Nephron (organoid): ENCODE measurements at regions not wholly inside any gene's neighbourhood (a gene's known extent, or its start where the extent isn't known, plus 50 kb on each side); places are given as distances from the start of the nearest gene placed in this dataset.
A peak's percentile ranks its signal among the peaks of the same experiment; 100 is the strongest.

Experiments used
- H3K27ac Mint-ChIP-seq, 3 experiments: 2 replicates each; pipeline ENCODE4 v1.8.0; 2020; ENCODE audit warnings: mixed read lengths in 3 of 3, mild to moderate bottlenecking in 2 of 3, moderate library complexity in 1 of 3
- H3K27me3 Mint-ChIP-seq: 2 replicates; pipeline ENCODE4 v1.8.0; 2021; ENCODE audit warnings: low read depth, mild to moderate bottlenecking, moderate library complexity, mixed read lengths
- H3K36me3 Mint-ChIP-seq: 2 replicates; pipeline ENCODE4 v1.8.0; 2020; ENCODE audit warnings: low read depth, mixed read lengths
- H3K4me1 Mint-ChIP-seq: 2 replicates; pipeline ENCODE4 v1.8.0; 2020; ENCODE audit warnings: mixed read lengths
- H3K4me3 Mint-ChIP-seq, 3 experiments: 2 replicates each; pipeline ENCODE4 v1.8.0; 2020; ENCODE audit warnings: mild to moderate bottlenecking in 3 of 3, mixed read lengths in 3 of 3, moderate library complexity in 2 of 3
- H3K9me3 Mint-ChIP-seq: 2 replicates; pipeline ENCODE4 v1.8.0; 2020; ENCODE audit warnings: mixed read lengths
- TF ChIP-seq, protein P1 (sequence below), 3 experiments: fragments of 200-600 bp; sonication (generic); IDR thresholded peaks; one replicate each; pipeline ENCODE4 v1.5.0; 2021; ENCODE audit warnings: antibody characterized with exemption in 3 of 3; ENCODE audit not compliant: unreplicated experiment in 3 of 3

DNA sequence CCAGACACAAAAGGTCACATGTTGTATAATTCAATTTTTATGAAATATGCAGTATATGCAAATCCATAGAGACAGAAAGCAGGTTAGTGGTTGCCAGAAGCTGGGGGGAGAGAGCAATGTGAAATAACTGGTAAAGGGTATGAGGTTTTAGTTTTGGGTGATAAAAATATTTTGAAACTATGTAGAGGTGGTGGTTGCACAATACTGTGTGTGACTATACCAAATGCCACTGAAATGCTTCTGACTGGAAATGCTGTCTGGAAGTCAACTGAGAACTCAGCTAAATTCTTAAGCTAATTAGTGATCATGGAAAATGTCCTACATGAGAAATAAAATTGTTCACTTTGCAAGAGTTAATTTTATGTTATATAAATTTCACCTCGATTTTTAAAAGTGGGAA lies 65.3 kb upstream of the RXFP2 start:
- Mint-ChIP-seq H3K27ac (no peak overlapping the region), H3K9me3 (peaks cover 17% of the 10 kb centered on the region), H3K27me3 (no peaks in the 10 kb centered on the region), H3K4me1 (peaks cover 4% of the 10 kb centered on the region), H3K4me3 (no peak overlapping the region), H3K36me3 (no peaks in the 10 kb centered on the region)
- TF ChIP-seq, protein P1, sequence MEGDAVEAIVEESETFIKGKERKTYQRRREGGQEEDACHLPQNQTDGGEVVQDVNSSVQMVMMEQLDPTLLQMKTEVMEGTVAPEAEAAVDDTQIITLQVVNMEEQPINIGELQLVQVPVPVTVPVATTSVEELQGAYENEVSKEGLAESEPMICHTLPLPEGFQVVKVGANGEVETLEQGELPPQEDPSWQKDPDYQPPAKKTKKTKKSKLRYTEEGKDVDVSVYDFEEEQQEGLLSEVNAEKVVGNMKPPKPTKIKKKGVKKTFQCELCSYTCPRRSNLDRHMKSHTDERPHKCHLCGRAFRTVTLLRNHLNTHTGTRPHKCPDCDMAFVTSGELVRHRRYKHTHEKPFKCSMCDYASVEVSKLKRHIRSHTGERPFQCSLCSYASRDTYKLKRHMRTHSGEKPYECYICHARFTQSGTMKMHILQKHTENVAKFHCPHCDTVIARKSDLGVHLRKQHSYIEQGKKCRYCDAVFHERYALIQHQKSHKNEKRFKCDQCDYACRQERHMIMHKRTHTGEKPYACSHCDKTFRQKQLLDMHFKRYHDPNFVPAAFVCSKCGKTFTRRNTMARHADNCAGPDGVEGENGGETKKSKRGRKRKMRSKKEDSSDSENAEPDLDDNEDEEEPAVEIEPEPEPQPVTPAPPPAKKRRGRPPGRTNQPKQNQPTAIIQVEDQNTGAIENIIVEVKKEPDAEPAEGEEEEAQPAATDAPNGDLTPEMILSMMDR (IDR thresholded peaks at IDR 0.05; ENCODE audit: unreplicated experiment in 3 of 3): no peak

DNA sequence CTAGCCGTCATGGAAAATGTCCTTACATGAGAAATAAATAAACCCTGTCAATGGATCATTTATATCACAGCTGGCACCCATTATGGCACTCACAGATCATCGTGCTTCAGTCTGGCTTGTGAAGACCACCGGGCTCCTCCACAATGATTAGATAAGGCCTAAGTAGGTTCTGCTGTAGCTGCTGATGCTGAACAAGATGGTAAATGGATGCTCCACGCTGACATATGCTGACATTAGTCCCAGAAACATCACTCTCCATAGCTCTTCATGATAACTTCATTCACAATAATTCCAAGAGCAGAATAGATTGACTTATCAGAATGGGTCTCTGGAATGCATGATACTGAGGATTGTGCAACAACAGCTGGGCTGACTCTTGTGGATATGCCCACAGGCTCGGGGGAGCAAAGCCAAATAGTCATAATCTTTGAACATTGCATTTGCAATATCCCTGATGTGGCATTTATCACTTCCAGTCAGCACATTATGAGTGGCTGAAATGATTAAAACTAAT lies 63.8 kb upstream of the RXFP2 start:
- Mint-ChIP-seq H3K27me3 (no peaks in the 10 kb centered on the region), H3K4me1 (peaks cover 4% of the 10 kb centered on the region), H3K9me3 (peaks cover 10% of the 10 kb centered on the region), H3K4me3 (no peak overlapping the region), H3K36me3 (no peaks in the 10 kb centered on the region), H3K27ac (peak overlapping the region in 1 of 3 experiments; percentile 1)
- TF ChIP-seq, protein P1 (IDR thresholded peaks at IDR 0.05; ENCODE audit: unreplicated experiment in 3 of 3): no peak

DNA sequence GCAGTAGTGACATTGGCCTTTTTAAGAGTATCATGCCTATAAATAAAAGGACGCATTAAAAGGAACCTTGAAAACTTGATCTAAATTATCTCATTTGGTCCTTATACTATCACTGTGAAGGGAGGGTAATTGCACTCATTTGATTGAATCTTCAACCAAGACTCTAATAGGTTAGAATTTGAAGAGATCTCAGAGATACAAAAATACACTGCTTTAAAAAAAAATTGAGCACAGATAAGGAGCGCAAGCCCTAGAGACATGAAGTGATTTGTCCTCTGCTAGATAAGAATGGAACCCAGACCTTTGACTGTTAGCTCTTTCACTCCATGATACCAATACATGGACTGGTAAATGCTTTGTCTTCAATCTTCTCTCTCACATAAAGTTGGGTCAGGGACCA lies 58.2 kb upstream of the RXFP2 start:
- H3K36me3 Mint-ChIP-seq: no peaks in the 10 kb centered on the region
- H3K9me3 Mint-ChIP-seq: peaks cover 2% of the 10 kb centered on the region
- no peak overlapping the region for H3K27ac Mint-ChIP-seq
- H3K4me3 Mint-ChIP-seq: no peak overlapping the region
- H3K4me1 Mint-ChIP-seq: no peaks in the 10 kb centered on the region
- TF ChIP-seq, protein P1 (IDR thresholded peaks at IDR 0.05; ENCODE audit: unreplicated experiment in 3 of 3): no peak
- no peaks in the 10 kb centered on the region for H3K27me3 Mint-ChIP-seq

DNA sequence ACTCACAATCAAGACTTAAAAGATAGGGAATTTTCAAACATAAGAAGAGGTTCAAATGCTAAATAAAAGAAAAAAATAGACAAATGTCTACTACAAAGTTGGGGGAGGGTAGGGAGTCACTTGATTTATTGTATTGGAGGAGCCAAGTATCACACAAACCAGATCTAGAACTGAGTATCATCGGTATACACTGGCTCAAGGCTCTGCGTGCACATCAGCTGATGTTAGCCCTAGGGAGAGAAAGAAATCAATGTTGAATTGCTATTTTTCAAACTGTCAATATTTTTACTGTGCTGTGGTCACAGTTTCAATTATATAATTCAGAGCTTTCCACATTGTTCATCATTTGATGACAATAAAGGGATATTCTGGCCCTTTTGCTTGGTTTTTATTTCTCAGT lies 54.9 kb upstream of the RXFP2 start:
- Mint-ChIP-seq H3K36me3 (no peaks in the 10 kb centered on the region), H3K27me3 (no peaks in the 10 kb centered on the region), H3K4me1 (peaks cover 9% of the 10 kb centered on the region), H3K9me3 (peaks cover 1% of the 10 kb centered on the region), H3K27ac (no peak overlapping the region), H3K4me3 (no peak overlapping the region)
- TF ChIP-seq, protein P1 (IDR thresholded peaks at IDR 0.05; ENCODE audit: unreplicated experiment in 3 of 3): no peak

DNA sequence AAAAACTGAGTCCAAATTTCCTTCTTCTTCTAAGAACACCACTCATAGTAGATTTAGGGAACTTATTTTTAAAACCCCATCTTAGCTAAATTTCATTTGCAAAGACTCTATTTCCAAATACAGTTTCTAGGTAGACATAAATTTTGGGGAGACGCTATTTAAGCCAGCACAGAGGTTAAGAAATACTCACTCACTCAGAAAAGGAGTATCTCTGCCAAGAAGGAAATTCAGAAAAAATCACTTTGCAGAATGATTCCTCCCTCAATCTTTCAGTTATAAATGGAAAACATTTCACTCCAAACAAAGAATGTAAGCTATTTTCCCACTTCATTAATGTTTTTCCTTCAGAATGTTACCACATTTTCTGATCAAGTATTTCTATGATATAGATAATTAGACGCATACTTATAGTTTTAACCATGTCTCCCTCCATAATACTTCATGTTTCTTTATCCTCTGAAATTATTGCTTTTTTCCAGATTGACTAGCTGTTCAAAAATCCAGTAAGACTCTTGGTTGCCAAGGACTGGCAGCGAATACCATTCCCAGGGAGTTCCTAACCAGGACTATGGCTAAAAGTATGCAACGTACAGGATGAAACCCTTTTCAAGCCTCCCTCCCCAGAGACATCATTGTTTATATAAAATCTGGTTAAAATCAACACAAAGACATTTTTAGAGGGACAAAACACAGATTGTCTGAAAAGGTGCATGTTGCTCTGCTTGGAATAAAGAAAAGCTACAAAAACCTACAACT lies 52.5 kb upstream of the RXFP2 start:
- Mint-ChIP-seq H3K27me3 (no peaks in the 10 kb centered on the region), H3K4me1 (peaks cover 9% of the 10 kb centered on the region), H3K36me3 (no peaks in the 10 kb centered on the region), H3K9me3 (peaks cover 18% of the 10 kb centered on the region), H3K4me3 (no peak overlapping the region), H3K27ac (peak overlapping the region; percentile 13 to 76 (median 42))
- TF ChIP-seq, protein P1 (IDR thresholded peaks at IDR 0.05; ENCODE audit: unreplicated experiment in 3 of 3): no peak
